ENCODE measurements at regions not wholly inside any gene's neighbourhood (a gene's known extent, or its start where the extent isn't known, plus 50 kb on each side); places are given as distances from the start of the nearest gene placed in this dataset.

DNA sequence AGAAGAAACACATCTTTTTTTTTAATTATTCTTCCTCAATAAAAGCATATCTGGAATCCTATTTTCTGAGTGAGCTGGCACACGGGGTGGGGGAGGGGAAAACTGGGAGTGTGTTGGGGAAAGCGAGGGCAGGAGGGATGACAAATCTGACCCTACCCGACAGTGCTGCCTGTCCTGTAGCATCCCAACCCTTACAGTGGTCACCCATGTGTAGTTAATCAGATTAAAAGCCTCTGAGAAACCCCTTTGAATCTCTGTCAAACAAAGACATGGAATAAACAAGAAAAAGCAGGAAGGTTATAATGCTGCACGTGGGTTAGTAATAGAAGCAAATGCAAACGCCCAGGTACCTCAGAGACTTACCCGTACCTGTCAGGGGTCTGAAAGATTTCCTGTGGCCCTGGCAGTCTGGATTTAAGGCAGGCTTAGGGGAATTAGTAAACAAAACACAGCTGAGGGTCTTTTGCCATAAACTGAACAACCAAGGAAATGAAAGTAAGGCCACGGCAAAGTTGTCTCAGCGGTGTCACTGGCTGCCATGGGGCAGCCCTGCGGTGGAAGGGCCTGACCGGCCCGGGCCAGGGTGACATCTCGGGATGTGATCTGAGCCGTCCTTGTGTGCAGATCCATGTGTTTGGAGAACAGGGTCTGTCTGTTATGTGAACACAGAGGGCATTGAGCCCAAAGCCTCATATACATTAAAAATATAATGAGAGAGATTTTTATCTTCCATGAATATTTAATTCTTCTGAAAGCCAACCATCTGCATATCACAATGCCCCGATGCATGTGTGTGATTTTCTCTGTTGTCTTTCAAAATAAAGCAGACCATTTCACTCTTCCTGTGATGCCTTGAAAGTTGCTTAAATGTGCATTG lies 308.2 kb downstream of the ZNF608 start:
- Histone ChIP-seq H3K27ac (ENCODE audit: extremely low read depth, low read depth, low read length) (no peak overlapping the region), H3K4me3 (ENCODE audit: low read depth, low read length) (no peak overlapping the region), H3K9me3 (ENCODE audit: control insufficient read depth, insufficient read depth, low read depth, low read length) (no peaks in the 10 kb centered on the region), H3K4me1 (ENCODE audit: control insufficient read depth, insufficient read depth, low read length) (no peaks in the 10 kb centered on the region), H3K36me3 (ENCODE audit: control insufficient read depth in 2 of 2, insufficient read depth in 1 of 2, low read length in 2 of 2) (no peaks in the 10 kb centered on the region)
- TF ChIP-seq GLIS1 (tag by site-specific recombination; IDR thresholded peaks at IDR 0.05) (no peak), SCRT2 (tag by site-specific recombination; IDR thresholded peaks at IDR 0.05) (no peak), ZNF280C (tag by site-specific recombination; IDR thresholded peaks at IDR 0.05) (no peak), ZNF214 (tag by site-specific recombination; IDR thresholded peaks at IDR 0.05; ENCODE audit: borderline replicate concordance) (no peak), ZFP41 (tag by site-specific recombination; IDR thresholded peaks at IDR 0.05; ENCODE audit: borderline replicate concordance) (no peak), ZNF341 (tag by site-specific recombination; IDR thresholded peaks at IDR 0.05; ENCODE audit: low read depth) (no peak), ZNF707 (tag by site-specific recombination; IDR thresholded peaks at IDR 0.05) (no peak)
- ChIA-PET CTCF (no interaction called here), POLR2A (interaction anchor here (0.6 kb wide), 1 partner anchor 303 kb away, joined by 3 read pairs; no protein-coding TSS in a partner anchor)

DNA sequence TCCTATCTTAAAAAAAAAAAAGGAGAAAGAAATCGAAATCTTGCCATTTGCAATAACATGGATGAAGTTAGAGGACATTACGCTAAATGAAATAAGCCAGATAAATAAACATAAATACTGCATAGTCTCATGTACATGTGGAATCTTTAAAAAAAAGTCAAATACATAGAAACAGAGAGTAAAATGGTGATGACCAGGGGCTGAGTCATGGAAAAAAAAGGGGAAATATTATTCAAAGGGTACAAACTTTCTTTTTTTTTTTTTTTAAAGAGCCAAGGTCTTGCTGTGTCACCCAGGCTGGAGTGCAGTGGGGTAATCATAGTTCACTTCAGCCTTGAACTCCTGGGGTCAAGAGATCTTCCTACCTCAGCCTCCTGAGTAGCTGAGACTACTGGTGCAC lies 310.1 kb downstream of the ZNF608 start:
- no peak overlapping the region for H3K27ac ChIP-seq (ENCODE audit: extremely low read depth, low read depth, low read length)
- H3K4me1 ChIP-seq (ENCODE audit: control insufficient read depth, insufficient read depth, low read length) = no peaks in the 10 kb centered on the region
- CTCF ChIA-PET = no interaction called here
- H3K4me3 ChIP-seq (ENCODE audit: low read depth, low read length) = no peak overlapping the region
- POLR2A ChIA-PET = no interaction called here
- H3K9me3 ChIP-seq (ENCODE audit: control insufficient read depth, insufficient read depth, low read depth, low read length) = no peaks in the 10 kb centered on the region
- H3K36me3 ChIP-seq (ENCODE audit: control insufficient read depth in 2 of 2, insufficient read depth in 1 of 2, low read length in 2 of 2) = no peaks in the 10 kb centered on the region
- TF ChIP-seq ZSCAN5A (tag by site-specific recombination; IDR thresholded peaks at IDR 0.05) (no peak), ZNF2 (tag by site-specific recombination; IDR thresholded peaks at IDR 0.05) (no peak), HOXC10 (CRISPR knock-in tag; IDR thresholded peaks at IDR 0.05) (no peak), WT1 (tag by site-specific recombination; IDR thresholded peaks at IDR 0.05) (no peak), KLF16 (tag by site-specific recombination; IDR thresholded peaks at IDR 0.05) (no peak), ZNF280C (tag by site-specific recombination; IDR thresholded peaks at IDR 0.05) (no peak), ZEB2 (tag by site-specific recombination; IDR thresholded peaks at IDR 0.05) (no peak), ZBTB11 (tag by site-specific recombination; conservative IDR thresholded peaks at IDR 0.05; ENCODE audit: low read depth) (no peak), MYNN (tag by site-specific recombination; IDR thresholded peaks at IDR 0.05; ENCODE audit: borderline replicate concordance) (no peak), ZBTB20 (tag by site-specific recombination; IDR thresholded peaks at IDR 0.05) (no peak)
- TF ChIP-seq, protein P1, sequence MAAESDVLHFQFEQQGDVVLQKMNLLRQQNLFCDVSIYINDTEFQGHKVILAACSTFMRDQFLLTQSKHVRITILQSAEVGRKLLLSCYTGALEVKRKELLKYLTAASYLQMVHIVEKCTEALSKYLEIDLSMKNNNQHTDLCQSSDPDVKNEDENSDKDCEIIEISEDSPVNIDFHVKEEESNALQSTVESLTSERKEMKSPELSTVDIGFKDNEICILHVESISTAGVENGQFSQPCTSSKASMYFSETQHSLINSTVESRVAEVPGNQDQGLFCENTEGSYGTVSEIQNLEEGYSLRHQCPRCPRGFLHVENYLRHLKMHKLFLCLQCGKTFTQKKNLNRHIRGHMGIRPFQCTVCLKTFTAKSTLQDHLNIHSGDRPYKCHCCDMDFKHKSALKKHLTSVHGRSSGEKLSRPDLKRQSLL (tag by site-specific recombination; IDR thresholded peaks at IDR 0.05) = no peak

Measured in HEK293 (cell line).